ENCODE measurements at regions not wholly inside any gene's neighbourhood (a gene's known extent, or its start where the extent isn't known, plus 50 kb on each side); places are given as distances from the start of the nearest gene placed in this dataset.

GRCh38 chr14:99065551-99065950 lies 206.4 kb downstream of the BCL11B start:
- CTCF ChIA-PET (ENCODE audit: low intra/inter-chr PET ratio, low total read pairs), result no interaction called here
- ATAC-seq (no peak), DNase-seq (ENCODE audit: low spot score) (no peak)

More at GRCh38 chr14:99065551-99065950, 206.4 kb downstream of the BCL11B start:
- Histone ChIP-seq H3K4me3 (replicated peaks in 1 of 3; ENCODE audit: insufficient read depth in 1 of 3, low read depth in 2 of 3, low read length in 3 of 3) (no peak overlapping the region), H3K9ac (ENCODE audit: insufficient read depth, low read depth, low read length) (no peak overlapping the region), H2AFZ (ENCODE audit: low read length) (no peak overlapping the region), H3K9me3 (ENCODE audit: low read length) (peaks cover 7% of the 10 kb centered on the region; the same call in 1 of the 2 replicates), H3K27ac (ENCODE audit: extremely low read length, insufficient read depth, low read length) (no peak overlapping the region), H3K79me2 (ENCODE audit: insufficient read depth, low read length) (no peaks in the 10 kb centered on the region), H3K4me1 (ENCODE audit: insufficient read depth, low read length) (no peaks in the 10 kb centered on the region), H3K27me3 (ENCODE audit: control insufficient read depth in 1 of 2, insufficient read depth in 2 of 2, low read length in 2 of 2) (peaks cover 1 to 5% of the 10 kb centered on the region in 2 experiments; a peak in 1 of 5 replicates), H3K36me3 (replicated peaks in 1 of 2; ENCODE audit: control insufficient read depth in 1 of 2, insufficient read depth in 2 of 2, low read length in 2 of 2) (no peaks in the 10 kb centered on the region), H4K20me1 (ENCODE audit: insufficient read depth, low read length) (no peaks in the 10 kb centered on the region), H3K4me2 (ENCODE audit: low read depth, low read length) (no peak overlapping the region)
- POLR2A ChIA-PET, result no interaction called here
- BruUV-seq (replicated peaks), result no TSS peak
- 0% methylated on average over 1 of the region's 3 CpGs for WGBS (ENCODE audit: low lambda C conversion rate)
- no peak for FAIRE-seq
- intact Hi-C loops (cut with micrococcal nuclease; ENCODE audit: unreplicated experiment), result no loop called here
- in situ Hi-C loops (cut with HindIII; ENCODE audit: extremely low pct_ligation_motif_present, low pct_unique_long_range_greater_than_20kb), result no loop called here
- TF ChIP-seq, protein P1, sequence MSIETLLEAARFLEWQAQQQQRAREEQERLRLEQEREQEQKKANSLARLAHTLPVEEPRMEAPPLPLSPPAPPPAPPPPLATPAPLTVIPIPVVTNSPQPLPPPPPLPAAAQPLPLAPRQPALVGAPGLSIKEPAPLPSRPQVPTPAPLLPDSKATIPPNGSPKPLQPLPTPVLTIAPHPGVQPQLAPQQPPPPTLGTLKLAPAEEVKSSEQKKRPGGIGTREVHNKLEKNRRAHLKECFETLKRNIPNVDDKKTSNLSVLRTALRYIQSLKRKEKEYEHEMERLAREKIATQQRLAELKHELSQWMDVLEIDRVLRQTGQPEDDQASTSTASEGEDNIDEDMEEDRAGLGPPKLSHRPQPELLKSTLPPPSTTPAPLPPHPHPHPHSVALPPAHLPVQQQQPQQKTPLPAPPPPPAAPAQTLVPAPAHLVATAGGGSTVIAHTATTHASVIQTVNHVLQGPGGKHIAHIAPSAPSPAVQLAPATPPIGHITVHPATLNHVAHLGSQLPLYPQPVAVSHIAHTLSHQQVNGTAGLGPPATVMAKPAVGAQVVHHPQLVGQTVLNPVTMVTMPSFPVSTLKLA (IDR thresholded peaks at IDR 0.05), result no peak
- TF ChIP-seq PRMT3 (CRISPR knock-in tag; IDR thresholded peaks at IDR 0.05; ENCODE audit: borderline replicate concordance, low read depth) (no peak), ZNF121 (CRISPR knock-in tag; IDR thresholded peaks at IDR 0.05) (no peak), KMT2B (CRISPR knock-in tag; IDR thresholded peaks at IDR 0.05) (no peak), ZNF672 (CRISPR knock-in tag; IDR thresholded peaks at IDR 0.05) (no peak), FOXP1 (IDR thresholded peaks at IDR 0.05) (no peak), FOXP1 (CRISPR knock-in tag; IDR thresholded peaks at IDR 0.05) (no peak)
- TF ChIP-seq, protein P2, sequence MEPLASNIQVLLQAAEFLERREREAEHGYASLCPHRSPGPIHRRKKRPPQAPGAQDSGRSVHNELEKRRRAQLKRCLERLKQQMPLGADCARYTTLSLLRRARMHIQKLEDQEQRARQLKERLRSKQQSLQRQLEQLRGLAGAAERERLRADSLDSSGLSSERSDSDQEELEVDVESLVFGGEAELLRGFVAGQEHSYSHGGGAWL (CRISPR knock-in tag; IDR thresholded peaks at IDR 0.05), result no peak
- TF ChIP-seq, protein P3, sequence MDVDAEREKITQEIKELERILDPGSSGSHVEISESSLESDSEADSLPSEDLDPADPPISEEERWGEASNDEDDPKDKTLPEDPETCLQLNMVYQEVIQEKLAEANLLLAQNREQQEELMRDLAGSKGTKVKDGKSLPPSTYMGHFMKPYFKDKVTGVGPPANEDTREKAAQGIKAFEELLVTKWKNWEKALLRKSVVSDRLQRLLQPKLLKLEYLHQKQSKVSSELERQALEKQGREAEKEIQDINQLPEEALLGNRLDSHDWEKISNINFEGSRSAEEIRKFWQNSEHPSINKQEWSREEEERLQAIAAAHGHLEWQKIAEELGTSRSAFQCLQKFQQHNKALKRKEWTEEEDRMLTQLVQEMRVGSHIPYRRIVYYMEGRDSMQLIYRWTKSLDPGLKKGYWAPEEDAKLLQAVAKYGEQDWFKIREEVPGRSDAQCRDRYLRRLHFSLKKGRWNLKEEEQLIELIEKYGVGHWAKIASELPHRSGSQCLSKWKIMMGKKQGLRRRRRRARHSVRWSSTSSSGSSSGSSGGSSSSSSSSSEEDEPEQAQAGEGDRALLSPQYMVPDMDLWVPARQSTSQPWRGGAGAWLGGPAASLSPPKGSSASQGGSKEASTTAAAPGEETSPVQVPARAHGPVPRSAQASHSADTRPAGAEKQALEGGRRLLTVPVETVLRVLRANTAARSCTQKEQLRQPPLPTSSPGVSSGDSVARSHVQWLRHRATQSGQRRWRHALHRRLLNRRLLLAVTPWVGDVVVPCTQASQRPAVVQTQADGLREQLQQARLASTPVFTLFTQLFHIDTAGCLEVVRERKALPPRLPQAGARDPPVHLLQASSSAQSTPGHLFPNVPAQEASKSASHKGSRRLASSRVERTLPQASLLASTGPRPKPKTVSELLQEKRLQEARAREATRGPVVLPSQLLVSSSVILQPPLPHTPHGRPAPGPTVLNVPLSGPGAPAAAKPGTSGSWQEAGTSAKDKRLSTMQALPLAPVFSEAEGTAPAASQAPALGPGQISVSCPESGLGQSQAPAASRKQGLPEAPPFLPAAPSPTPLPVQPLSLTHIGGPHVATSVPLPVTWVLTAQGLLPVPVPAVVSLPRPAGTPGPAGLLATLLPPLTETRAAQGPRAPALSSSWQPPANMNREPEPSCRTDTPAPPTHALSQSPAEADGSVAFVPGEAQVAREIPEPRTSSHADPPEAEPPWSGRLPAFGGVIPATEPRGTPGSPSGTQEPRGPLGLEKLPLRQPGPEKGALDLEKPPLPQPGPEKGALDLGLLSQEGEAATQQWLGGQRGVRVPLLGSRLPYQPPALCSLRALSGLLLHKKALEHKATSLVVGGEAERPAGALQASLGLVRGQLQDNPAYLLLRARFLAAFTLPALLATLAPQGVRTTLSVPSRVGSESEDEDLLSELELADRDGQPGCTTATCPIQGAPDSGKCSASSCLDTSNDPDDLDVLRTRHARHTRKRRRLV (CRISPR knock-in tag; IDR thresholded peaks at IDR 0.05), result no peak

Measured in HepG2 (cell line).